GM19238 (cell line): ENCODE measurements at regions not wholly inside any gene's neighbourhood (a gene's known extent, or its start where the extent isn't known, plus 50 kb on each side); places are given as distances from the start of the nearest gene placed in this dataset.
A peak's percentile ranks its signal among the peaks of the same experiment; 100 is the strongest.

Experiments used
- DNase-seq: peaks from one replicate; pipeline ENCODE4 v3.0.0; 2011; ENCODE audit warnings: low spot score; ENCODE audit not compliant: insufficient read length

DNA sequence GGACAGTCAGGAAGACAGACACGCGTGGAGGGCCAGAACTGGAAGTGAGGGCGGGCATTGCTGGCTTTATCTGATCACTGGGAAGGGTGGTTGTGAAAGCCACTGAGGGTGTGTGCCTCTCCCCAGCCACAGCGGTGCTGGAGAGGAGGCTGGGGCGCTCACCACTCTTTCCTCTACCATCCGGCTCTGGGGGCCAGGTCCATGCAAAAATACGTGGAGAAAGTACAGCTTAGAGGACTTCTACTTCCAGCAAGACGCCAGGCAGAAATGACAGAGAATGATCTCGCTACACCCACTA lies 148.8 kb upstream of the RPS6KA2 start:
- no peak for DNase-seq

DNA sequence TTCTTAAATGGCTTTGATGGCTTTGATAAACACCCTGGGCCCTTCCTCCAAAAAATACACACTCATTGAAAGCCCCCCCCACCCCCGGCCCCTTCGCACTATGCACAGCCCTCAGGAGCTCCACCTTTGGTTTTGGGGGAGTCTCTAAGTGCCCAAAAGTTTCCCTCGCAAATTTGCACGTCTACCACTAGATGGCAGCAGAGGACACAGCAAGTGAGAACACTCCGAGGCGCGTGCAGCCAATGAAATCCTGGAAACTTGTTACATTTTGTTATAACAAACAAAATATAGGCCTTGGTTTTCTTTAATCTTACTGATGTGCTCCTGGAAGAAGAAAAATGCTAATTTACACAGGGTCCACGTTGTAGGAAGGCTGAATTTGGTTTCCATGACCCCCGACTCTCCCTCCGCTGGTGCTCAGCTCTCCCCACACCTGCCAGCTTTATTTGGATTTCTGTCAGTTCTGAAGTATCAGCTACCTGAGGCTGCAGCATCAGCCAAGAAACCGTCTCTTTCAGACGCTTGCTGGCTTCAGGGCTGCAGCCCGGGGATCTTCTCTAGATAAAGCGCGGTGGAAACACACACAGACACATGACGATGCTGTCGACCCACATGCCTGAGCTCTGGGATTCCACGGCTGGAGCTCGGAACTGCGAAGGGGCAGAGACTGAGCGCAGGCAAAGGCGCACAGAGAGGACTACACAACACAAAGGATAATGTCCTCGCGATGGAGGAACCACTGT lies 148.3 kb upstream of the RPS6KA2 start:
- peak; percentile 76 for DNase-seq

- DNase-seq = no peak
These were observed 147.7 kb upstream of the RPS6KA2 start for GRCh38 chr6:166774770-166775169.

GRCh38 chr6:166774292-166774691 lies 147.2 kb upstream of the RPS6KA2 start:
- DNase-seq = no peak

- DNase-seq = no peak
These were observed 145.5 kb upstream of the RPS6KA2 start for GRCh38 chr6:166772518-166772917.

GRCh38 chr6:166771701-166772100 lies 144.7 kb upstream of the RPS6KA2 start:
- DNase-seq = no peak

GRCh38 chr6:166770216-166771116 lies 143.4 kb upstream of the RPS6KA2 start:
- DNase-seq = no peak

- no peak for DNase-seq
These were observed 142.6 kb upstream of the RPS6KA2 start for GRCh38 chr6:166769648-166770047.

GRCh38 chr6:166768761-166769160 lies 141.7 kb upstream of the RPS6KA2 start:
- DNase-seq = no peak

- no peak for DNase-seq
These were observed 140.2 kb upstream of the RPS6KA2 start for GRCh38 chr6:166767230-166767629.

- DNase-seq = no peak
These were observed 139.7 kb upstream of the RPS6KA2 start for GRCh38 chr6:166766769-166767168.

- DNase-seq = no peak
These were observed 138.1 kb upstream of the RPS6KA2 start for GRCh38 chr6:166765234-166765541.

DNA sequence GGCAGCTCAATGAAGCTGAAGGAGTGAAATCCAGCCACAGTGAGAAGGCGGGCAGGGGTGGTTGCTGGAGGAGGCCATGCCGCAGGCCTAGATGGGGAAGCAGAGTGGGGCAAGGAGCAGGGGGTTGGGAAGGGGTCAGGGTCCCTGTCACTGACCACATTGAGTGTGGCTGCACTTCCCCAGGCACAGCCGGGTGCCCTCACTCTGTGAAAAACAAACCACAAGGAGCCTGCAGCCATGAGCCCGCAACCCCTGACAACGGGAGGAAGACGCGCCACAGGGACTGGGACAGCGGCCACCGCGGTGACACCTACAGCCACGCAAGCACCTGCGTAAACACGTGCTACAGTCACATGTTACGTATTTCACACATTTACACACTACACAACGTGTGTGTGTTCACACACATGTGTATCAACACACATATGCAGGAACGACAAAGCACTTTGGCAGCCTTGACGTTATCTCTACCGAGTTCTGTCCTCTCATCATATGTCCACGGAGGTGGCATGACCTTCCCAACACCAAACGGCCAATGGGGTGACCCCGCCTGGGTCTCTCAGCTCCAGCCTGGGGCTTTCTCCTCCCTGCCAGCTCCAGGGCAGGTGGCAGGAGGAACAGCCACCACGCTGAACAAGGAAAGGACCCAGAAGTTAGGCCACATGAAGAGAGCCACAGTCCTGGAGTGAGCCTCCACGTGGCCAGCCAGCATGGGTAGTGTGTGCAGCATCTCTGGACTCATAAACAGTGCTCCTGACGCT lies 137.6 kb upstream of the RPS6KA2 start:
- DNase-seq = no peak

DNA sequence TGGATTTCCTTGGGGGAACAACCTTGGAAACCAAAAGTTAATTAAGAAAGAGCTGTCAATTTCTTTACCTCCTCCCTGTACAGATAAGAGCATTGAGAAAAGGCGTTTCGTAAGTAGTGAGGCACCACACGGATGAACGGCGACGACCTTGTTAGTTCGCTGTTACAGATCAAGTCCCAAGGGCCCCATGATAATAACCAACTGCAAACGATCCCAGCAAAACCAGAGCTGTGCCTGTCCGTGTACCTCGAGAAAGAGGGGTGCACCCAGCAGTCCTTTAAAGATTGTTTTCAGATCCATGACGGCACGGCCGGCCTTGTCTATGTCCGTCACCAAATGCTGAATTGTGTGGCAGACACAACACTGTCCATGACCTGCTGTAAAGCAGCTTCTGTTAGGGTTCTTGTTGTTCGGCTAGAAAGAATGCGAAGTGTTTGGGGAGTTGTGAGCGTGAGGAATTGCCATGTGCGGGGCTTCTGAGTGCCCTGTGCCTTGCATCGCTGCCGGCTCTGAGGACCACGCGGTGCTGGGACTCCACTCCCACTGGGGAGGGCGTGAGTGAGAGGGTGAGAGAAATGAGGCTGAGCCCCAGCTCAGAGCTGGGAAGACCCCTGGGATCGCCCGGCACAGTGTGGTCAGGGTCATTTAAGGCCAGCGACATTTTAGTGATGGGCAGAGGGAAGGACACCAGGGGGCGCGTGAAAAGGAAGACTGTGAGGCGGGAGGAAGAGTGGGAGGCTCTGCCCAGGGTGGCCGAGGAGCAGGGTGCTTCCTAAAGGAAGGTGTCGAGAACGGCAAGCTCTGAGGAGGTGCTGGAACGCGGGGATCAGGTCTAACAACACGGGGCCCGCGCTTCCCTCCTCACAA lies 136.8 kb upstream of the RPS6KA2 start:
- no peak for DNase-seq

DNA sequence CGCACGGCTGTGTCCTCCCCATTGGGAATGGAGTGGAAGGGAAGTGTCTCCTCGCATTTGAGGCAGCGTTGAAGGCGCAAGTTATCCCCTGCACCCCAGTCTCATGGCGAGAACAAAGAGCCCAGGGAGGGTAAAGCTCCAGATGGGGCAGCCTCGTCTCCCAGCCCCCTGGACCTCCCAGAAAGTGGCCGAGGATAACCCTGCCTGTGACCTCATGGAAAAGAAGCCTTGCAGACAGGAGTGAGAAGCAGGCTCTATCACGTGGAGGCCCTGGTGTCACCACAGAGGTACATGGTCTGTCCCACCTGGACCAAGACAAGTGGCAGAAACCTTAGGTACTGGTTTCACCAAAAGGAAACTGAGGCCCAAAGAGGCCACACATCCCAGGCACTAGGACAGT lies 134.8 kb upstream of the RPS6KA2 start:
- DNase-seq = no peak

DNA sequence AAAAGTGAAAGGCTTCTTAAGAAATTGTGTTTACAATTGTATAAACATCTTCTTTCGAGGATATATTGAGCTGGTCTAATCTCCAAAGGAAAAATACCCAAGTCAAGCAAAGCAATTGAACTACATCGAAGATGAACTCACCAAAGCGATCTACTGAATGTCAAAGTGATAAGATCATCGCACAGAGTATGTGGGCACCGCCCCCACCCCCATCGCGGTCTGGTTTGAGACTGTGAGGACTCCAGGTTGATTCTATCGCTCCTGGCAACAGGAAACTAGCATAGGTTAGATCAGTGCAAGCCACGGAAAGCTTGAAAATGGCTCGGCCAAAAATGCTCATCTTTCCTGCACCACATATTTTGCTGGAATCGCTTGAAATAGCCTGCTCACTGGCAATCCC lies 133.2 kb upstream of the RPS6KA2 start:
- DNase-seq = no peak

GRCh38 chr6:166758136-166758704 lies 131.2 kb upstream of the RPS6KA2 start:
- no peak for DNase-seq

GRCh38 chr6:166757232-166758135 lies 130.4 kb upstream of the RPS6KA2 start:
- no peak for DNase-seq

GRCh38 chr6:166754218-166755030 lies 127.4 kb upstream of the RPS6KA2 start:
- DNase-seq = no peak
